Breast epithelium (tissue), 3 donors: ENCODE measurements at regions not wholly inside any gene's neighbourhood (a gene's known extent, or its start where the extent isn't known, plus 50 kb on each side); places are given as distances from the start of the nearest gene placed in this dataset.

Experiments
- CTCF ChIP-seq, 3 donors: fragments of 450-650 bp; IDR thresholded peaks; one replicate each; pipeline ENCODE4 v1.5.1; 2016 to 2017; ENCODE audit warnings: antibody characterized with exemption in 3 of 3, mild to moderate bottlenecking in 3 of 3, moderate library complexity in 3 of 3
- POLR2A ChIP-seq: fragments of 450-650 bp; IDR thresholded peaks from one replicate; pipeline ENCODE4 v1.6.1; 2016; ENCODE audit warnings: antibody characterized with exemption, mild to moderate bottlenecking, moderate library complexity
- POLR2AphosphoS5 ChIP-seq, 3 donors: sonication (generic); formaldehyde crosslinking; IDR thresholded peaks; one replicate each; pipeline ENCODE4 v1.6.1; 2017; ENCODE audit warnings: antibody characterized with exemption in 3 of 3

GRCh38 chr1:116852367-116852766, 57.3 kb upstream of the PTGFRN start:
- TF ChIP-seq POLR2A (no peak), CTCF (IDR thresholded peaks at IDR 0.05) (no peak), POLR2AphosphoS5 (IDR thresholded peaks at IDR 0.05) (no peak)
